RPMI7951 (cell line): ENCODE measurements at regions not wholly inside any gene's neighbourhood (a gene's known extent, or its start where the extent isn't known, plus 50 kb on each side); places are given as distances from the start of the nearest gene placed in this dataset.
"Not testable (repeated sequence)": the region's sequence is repeated elsewhere in the genome, so short reads cannot be mapped to it uniquely, and the experiment has no call there.

Experiments
- DNase-seq: peaks from one replicate; pipeline ENCODE4 v3.0.0-alpha.2; 2012; ENCODE audit warnings: low read depth

DNA sequence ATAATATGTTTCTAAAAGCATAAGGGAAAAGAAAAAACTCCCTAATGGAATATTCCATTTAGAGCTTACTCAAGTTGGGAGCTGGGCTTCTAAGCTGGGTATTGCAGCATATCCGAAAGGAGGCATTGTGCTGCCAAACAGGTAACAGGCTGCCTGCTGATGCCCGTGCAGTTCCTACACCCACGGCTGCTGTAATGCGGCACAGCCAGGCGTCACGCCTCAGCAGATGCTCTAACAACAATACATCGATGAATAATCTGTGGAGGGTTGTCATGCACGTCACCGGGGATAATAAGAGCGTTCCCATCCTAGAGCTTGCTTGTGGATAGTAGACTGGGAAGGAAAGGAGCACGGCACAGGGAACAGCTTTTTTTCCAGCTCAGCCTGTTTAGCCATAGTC lies 1582.1 kb upstream of the SLC10A2 start:
- DNase-seq: no peak

- DNase-seq: no peak
Observed at GRCh38 chr13:104645786-104646185, 1579.6 kb upstream of the SLC10A2 start.

GRCh38 chr13:104641309-104641708 lies 1575.1 kb upstream of the SLC10A2 start:
- DNase-seq: no peak

DNA sequence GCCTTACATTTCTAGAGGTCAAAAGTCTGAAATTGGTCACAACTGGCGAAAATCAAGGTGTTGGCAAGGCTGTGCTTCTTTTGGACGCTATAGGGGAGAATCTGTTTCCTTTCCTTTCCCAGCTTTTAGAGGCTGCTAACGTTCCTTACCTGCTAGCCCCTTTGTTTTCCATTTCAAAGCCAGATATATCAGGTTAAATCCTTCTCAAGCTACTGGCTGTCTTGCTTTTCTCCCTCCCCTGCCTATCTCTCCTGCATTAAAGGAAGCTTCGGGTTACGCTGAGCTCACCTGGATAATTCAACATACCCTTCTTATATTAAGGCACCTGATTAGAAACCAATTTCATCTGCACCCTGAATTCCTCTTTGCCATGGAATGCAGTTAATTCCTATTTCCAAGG lies 1569.7 kb upstream of the SLC10A2 start:
- no peak for DNase-seq

GRCh38 chr13:104634016-104634415 lies 1567.8 kb upstream of the SLC10A2 start:
- no peak for DNase-seq

DNA sequence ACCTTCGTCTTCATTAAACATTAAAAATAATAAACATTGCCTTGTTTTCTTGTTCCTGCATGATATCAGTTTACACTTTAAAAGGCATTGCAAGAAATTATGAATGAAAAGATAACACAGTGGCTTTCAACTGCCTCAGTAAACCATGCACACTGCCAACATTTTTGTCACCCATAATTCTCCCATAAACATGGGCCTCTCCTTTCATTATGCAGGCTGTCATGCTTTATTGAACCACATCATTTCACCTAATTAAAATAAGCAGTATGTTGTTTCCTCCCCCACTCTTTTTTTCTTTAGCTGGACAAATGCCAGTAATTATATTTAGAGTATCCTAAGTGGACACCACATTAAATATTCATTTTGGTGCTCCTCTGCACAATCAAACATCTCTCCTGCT lies 1566.5 kb upstream of the SLC10A2 start:
- no peak for DNase-seq

- DNase-seq: no peak
Observed at GRCh38 chr13:104625201-104625600, 1559.0 kb upstream of the SLC10A2 start.

GRCh38 chr13:104616990-104617389 lies 1550.8 kb upstream of the SLC10A2 start:
- no peak for DNase-seq

- no peak for DNase-seq
Observed at GRCh38 chr13:104614361-104615145, 1548.3 kb upstream of the SLC10A2 start.

DNA sequence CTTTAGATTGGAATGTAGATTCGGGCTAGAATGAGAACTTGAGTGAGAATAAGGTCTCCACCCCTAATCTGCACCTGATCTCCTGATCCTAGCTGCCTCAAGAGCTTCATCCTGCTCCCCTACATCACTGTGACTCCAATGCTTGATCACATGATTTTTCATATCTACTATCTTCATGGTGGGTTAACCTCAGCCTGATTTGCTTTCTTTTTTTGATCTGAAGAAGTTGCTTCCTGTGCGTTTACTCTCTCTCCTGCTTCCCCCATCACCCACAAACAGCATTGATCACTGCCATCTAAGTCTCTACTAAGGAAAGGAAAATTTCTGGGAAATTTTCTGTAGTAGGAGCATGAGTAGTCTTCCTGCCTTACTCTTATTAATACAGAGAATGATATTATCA lies 1542.1 kb upstream of the SLC10A2 start:
- DNase-seq: no peak

DNA sequence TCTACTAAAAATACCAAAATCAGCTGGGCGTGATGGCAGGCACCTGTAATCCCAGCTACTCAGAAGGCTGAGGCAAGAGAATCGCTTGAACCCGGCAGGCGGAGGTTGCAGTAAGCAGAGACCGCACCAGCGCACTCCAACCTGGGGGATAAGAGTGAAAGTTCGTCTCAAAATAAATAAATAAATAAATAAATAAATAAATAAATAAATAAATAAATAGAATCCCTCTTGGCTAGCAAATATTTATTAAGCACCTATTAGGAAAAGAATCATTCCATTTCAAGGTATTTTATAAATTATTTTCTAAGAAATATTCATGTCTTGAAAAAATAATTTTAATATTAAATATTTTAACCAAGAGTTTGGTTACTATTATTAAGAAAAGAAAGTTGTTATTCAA lies 1539.2 kb upstream of the SLC10A2 start:
- not testable (repeated sequence) for DNase-seq

GRCh38 chr13:104597546-104598180 lies 1531.4 kb upstream of the SLC10A2 start:
- DNase-seq: no peak

GRCh38 chr13:104595511-104595910 lies 1529.3 kb upstream of the SLC10A2 start:
- no peak for DNase-seq

DNA sequence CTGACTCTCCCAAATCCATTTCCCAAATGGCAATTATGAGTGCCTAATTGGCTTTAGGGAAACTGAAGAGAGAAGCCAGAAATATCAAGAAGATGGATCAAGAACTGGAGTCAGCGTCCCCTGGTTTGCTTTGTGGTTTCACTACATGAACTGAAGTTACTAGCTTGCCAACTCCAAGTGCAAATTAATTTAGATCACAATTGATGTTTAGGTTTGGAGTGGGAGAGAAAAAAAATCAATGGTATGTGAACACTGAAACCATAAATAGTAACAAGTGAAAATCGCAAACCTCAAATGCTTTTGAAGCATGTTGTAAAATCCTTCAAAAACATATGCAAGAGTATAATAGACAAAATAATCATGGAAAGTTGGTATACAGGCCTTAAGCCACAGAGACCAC lies 1528.6 kb upstream of the SLC10A2 start:
- DNase-seq: no peak

DNA sequence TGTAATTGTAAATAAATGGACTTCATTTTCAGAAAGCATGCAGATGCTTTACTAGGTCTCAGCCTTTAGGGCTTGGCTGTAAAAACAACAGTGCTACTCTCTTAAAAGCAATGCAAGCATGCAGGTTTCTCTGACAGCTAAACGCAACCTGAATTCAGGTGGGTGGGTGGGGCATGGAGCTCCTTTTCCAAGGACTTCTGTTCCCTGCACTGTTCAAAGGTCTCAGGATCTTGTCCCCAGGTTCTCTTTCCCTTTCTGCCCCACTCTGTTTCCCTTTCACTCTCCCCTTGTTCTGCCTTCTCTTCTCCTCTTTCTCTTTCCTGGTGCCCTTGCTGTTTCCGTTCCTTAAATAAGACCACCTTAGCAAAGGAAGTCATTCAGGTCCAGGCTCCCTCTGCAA lies 1527.5 kb upstream of the SLC10A2 start:
- DNase-seq: no peak

DNA sequence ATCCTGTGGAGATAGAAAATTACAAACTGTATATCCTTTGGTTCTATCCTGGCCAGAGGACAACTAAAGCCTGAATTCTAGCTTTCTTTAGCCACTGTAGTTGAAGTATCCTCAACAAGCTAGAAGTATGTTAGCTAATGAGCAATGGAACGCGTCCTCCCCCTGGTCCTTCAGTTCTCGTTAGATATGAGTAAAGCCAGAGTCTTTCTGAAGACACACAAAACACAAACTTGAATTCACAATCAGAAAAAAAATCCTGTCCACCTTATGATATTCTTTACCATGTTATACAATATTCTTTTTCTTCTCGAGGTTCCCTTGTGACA lies 1527.0 kb upstream of the SLC10A2 start:
- no peak for DNase-seq

GRCh38 chr13:104592545-104593250 lies 1526.5 kb upstream of the SLC10A2 start:
- no peak for DNase-seq

DNA sequence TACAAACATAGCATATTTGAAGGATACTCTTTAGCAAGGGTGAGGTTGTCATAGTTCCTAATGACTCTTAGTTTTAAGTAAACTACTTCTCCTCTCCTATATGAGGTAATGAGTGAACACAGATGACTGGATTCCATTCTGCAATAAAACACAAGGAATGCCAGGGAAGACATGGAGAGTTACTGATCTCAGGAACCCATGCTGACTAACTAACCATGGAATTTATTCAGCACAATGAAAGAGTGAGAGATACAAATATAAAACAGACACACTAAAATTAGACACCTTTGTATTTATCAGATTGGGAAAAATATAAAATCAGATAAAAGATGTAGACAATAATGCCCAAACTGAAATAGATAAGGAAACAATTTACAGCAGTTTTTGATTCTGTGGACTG lies 1525.9 kb upstream of the SLC10A2 start:
- no peak for DNase-seq

GRCh38 chr13:104586051-104586746 lies 1520.0 kb upstream of the SLC10A2 start:
- DNase-seq: peak; percentile 29

DNA sequence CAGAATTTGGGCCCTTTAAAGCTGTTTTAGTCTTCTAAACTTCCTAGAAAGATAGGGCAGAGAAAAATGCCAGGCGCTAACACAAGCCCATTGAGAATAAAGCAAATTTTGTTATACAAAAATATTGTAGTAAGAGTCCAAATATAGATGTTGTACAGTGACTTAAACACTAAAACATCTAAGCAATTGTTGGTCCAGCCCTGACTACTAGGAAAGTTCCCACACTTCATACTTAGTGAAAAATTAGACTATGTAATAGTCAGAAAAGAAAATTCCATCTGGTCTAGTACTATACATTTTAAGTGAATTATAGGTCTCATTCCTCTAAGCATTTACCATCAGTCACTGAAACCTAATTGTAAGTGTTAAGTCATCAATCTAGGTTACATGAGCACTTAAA lies 1518.3 kb upstream of the SLC10A2 start:
- no peak for DNase-seq

DNA sequence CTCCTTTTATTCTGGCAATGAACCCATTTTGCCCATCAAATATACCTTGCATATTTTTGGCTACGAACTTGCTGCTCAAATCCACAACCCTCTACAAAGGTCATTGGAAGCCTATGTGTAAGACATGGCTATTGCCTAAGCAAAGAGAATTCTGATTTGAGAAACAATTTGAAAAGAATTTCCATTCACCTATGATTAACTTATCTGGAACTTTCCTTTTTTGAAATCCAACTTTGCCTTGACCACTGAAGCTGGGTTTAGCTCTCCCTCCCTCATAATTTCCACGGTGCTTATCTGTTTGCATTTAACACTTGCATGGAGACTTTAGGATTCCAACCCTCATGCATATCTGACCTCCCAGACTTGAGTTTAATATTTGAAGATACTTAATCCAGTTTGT lies 1514.7 kb upstream of the SLC10A2 start:
- DNase-seq: no peak

- DNase-seq: no peak
Observed at GRCh38 chr13:104577071-104577815, 1511.0 kb upstream of the SLC10A2 start.
